Osteocyte (in vitro differentiated cells): ENCODE measurements at regions not wholly inside any gene's neighbourhood (a gene's known extent, or its start where the extent isn't known, plus 50 kb on each side); places are given as distances from the start of the nearest gene placed in this dataset.

Source experiments
- DNase-seq: peaks from one replicate; pipeline ENCODE4 v3.0.0; 2021; ENCODE audit warnings: mixed read lengths; ENCODE audit not compliant: unreplicated experiment; ENCODE audit errors: extremely low spot score
- H3K27ac Mint-ChIP-seq: one replicate; pipeline ENCODE4 v1.8.0; 2021; ENCODE audit warnings: mild to moderate bottlenecking, mixed read lengths; ENCODE audit not compliant: unreplicated experiment
- H3K27me3 Mint-ChIP-seq: one replicate; pipeline ENCODE4 v1.8.0; 2021; ENCODE audit warnings: mixed read lengths; ENCODE audit not compliant: unreplicated experiment
- H3K36me3 Mint-ChIP-seq: one replicate; pipeline ENCODE4 v1.8.0; 2021; ENCODE audit warnings: mixed read lengths; ENCODE audit not compliant: unreplicated experiment
- H3K4me1 Mint-ChIP-seq: one replicate; pipeline ENCODE4 v1.8.0; 2021; ENCODE audit warnings: mixed read lengths; ENCODE audit not compliant: unreplicated experiment
- H3K4me3 Mint-ChIP-seq: one replicate; pipeline ENCODE4 v1.8.0; 2021; ENCODE audit warnings: mild to moderate bottlenecking, moderate library complexity, mixed read lengths; ENCODE audit not compliant: unreplicated experiment
- H3K9me3 Mint-ChIP-seq: one replicate; pipeline ENCODE4 v1.8.0; 2021; ENCODE audit warnings: mixed read lengths; ENCODE audit not compliant: unreplicated experiment
- CTCF ChIP-seq: fragments of 200-600 bp; sonication (generic); IDR thresholded peaks from 2 replicates; pipeline ENCODE4 v1.5.0; 2021; ENCODE audit warnings: antibody characterized with exemption, mild to moderate bottlenecking, moderate library complexity

- no peaks in the 10 kb centered on the region for H3K36me3 Mint-ChIP-seq
- TF ChIP-seq CTCF, result no peak
- H3K4me1 Mint-ChIP-seq, result peaks cover 7% of the 10 kb centered on the region
- DNase-seq, result no peak
- no peak overlapping the region for H3K4me3 Mint-ChIP-seq
- H3K27me3 Mint-ChIP-seq, result no peaks in the 10 kb centered on the region
- H3K27ac Mint-ChIP-seq, result no peak overlapping the region
- H3K9me3 Mint-ChIP-seq, result no peaks in the 10 kb centered on the region
Measured at GRCh38 chr5:92760550-92760949, 820.5 kb downstream of the NR2F1-AS1 start.

GRCh38 chr5:92758552-92758951 is 822.5 kb downstream of the NR2F1-AS1 start:
- no peak overlapping the region for H3K4me3 Mint-ChIP-seq
- H3K4me1 Mint-ChIP-seq, result peaks cover 7% of the 10 kb centered on the region
- H3K27ac Mint-ChIP-seq, result peak overlapping the region; percentile 19
- no peaks in the 10 kb centered on the region for H3K27me3 Mint-ChIP-seq
- H3K9me3 Mint-ChIP-seq, result no peaks in the 10 kb centered on the region
- DNase-seq, result no peak
- no peaks in the 10 kb centered on the region for H3K36me3 Mint-ChIP-seq
- TF ChIP-seq CTCF, result no peak

- no peak for TF ChIP-seq CTCF
- H3K27me3 Mint-ChIP-seq, result no peaks in the 10 kb centered on the region
- no peaks in the 10 kb centered on the region for H3K9me3 Mint-ChIP-seq
- no peak overlapping the region for H3K27ac Mint-ChIP-seq
- peaks cover 12% of the 10 kb centered on the region for H3K4me1 Mint-ChIP-seq
- H3K4me3 Mint-ChIP-seq, result no peak overlapping the region
- DNase-seq, result no peak
- H3K36me3 Mint-ChIP-seq, result no peaks in the 10 kb centered on the region
Measured at GRCh38 chr5:92749943-92750342, 831.1 kb downstream of the NR2F1-AS1 start.

- no peak for DNase-seq
- Mint-ChIP-seq H3K9me3 (no peaks in the 10 kb centered on the region), H3K27ac (peak overlapping the region; percentile 54), H3K4me1 (peaks cover 12% of the 10 kb centered on the region), H3K36me3 (no peaks in the 10 kb centered on the region), H3K4me3 (no peak overlapping the region), H3K27me3 (no peaks in the 10 kb centered on the region)
- no peak for TF ChIP-seq CTCF
Measured at GRCh38 chr5:92748072-92748676, 832.8 kb downstream of the NR2F1-AS1 start.

GRCh38 chr5:92741906-92742305 is 839.1 kb downstream of the NR2F1-AS1 start:
- Mint-ChIP-seq H3K4me3 (no peak overlapping the region), H3K36me3 (peaks cover under 1% of the 10 kb centered on the region), H3K9me3 (peaks cover 1% of the 10 kb centered on the region), H3K27ac (no peak overlapping the region), H3K4me1 (no peaks in the 10 kb centered on the region), H3K27me3 (no peaks in the 10 kb centered on the region)
- no peak for DNase-seq
- no peak for TF ChIP-seq CTCF
